Cardiac fibroblast (primary cell): ENCODE measurements at regions not wholly inside any gene's neighbourhood (a gene's known extent, or its start where the extent isn't known, plus 50 kb on each side); places are given as distances from the start of the nearest gene placed in this dataset.

Experiments
- DNase-seq, 2 donors: peaks; one replicate each; pipeline versions ENCODE4 v3.0.0 to v3.0.0-alpha.2; 2010; ENCODE audit warnings: low read depth in 2 of 2
- H3K4me3 ChIP-seq, 2 donors: replicated peaks in 1 of 2; 1 replicate in 1 of 2; 2 replicates in 1 of 2; pipeline ENCODE4 v1.5.1; 2011; ENCODE audit warnings: low read depth in 2 of 2, low read length in 2 of 2, mild to moderate bottlenecking in 2 of 2, moderate library complexity in 1 of 2
- CTCF ChIP-seq: IDR thresholded peaks from one replicate; pipeline ENCODE4 v1.5.1; 2011; ENCODE audit warnings: low read depth, mild to moderate bottlenecking, low read length, inconsistent platforms

- no peak for TF ChIP-seq CTCF
- DNase-seq = no peak
- H3K4me3 ChIP-seq = no peak overlapping the region
These were observed 80.2 kb downstream of the ETS2 start for GRCh38 chr21:38885909-38886308.

DNA sequence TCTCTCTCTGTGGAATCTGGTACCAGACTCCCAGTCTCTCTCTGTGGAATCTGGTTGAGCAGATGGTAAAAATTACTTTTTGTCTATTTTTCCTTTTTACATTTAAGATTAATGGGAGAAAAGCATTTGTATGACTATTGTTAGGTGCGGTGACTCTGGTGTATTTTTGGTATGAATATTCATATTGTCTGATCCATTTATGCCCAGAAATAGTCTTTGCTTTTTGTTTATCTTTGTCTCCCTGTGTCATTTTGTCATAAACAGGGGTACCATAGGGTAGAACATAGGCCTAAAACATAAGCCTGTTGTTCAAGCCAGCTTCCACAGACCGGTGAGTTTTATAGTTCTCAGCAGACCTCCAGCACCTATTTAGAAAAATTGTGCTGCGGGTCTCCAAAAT is 78.7 kb downstream of the ETS2 start:
- no peak for TF ChIP-seq CTCF
- no peak for DNase-seq
- H3K4me3 ChIP-seq = no peak overlapping the region

- no peak for TF ChIP-seq CTCF
These were observed 77.4 kb downstream of the ETS2 start for GRCh38 chr21:38883142-38883541.

GRCh38 chr21:38881131-38881530 is 75.4 kb downstream of the ETS2 start:
- no peak for DNase-seq
- H3K4me3 ChIP-seq = no peak overlapping the region
- TF ChIP-seq CTCF = no peak

More at GRCh38 chr21:38883142-38883541, 77.4 kb downstream of the ETS2 start:
- DNase-seq = no peak
- no peak overlapping the region for H3K4me3 ChIP-seq

GRCh38 chr21:38880577-38880966 is 74.8 kb downstream of the ETS2 start:
- no peak overlapping the region for H3K4me3 ChIP-seq
- TF ChIP-seq CTCF = no peak
- no peak for DNase-seq

DNA sequence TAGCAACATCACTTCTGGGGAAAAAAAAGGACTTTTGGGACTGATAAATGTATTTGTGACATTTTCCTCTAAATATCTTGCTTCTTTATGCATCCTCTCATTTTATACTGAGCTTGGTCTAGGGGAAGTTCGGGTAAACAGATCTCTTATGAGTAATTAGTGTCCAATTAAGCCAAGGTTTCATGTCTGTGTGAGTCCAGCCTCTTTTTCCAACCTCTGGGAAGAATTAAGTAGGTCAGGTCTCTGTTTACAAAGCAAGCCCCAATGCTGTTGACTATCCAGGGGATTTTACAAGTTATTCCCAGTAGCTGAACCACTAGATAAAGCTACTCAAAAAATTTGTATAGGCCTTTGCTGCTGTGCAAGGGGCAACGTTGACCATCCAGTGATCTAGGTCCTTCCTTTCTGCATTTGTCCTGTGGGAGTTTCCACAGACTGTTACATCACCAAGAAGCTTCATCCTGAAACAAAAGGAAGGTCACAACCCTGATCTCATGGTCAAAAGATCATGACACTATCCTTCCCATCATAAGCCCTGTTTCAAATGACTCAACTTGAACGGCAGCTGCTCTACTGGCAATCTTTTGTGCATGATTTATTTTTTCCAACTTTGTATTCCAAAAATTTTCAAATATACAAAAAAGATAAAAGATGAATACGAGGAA is 74.3 kb downstream of the ETS2 start:
- DNase-seq = no peak
- no peak for TF ChIP-seq CTCF

More for the DNA sequence above, 74.3 kb downstream of the ETS2 start:
- H3K4me3 ChIP-seq = no peak overlapping the region
